ENCODE measurements at regions not wholly inside any gene's neighbourhood (a gene's known extent, or its start where the extent isn't known, plus 50 kb on each side); places are given as distances from the start of the nearest gene placed in this dataset.
"Not testable (repeated sequence)": the region's sequence is repeated elsewhere in the genome, so short reads cannot be mapped to it uniquely, and the experiment has no call there.

DNA sequence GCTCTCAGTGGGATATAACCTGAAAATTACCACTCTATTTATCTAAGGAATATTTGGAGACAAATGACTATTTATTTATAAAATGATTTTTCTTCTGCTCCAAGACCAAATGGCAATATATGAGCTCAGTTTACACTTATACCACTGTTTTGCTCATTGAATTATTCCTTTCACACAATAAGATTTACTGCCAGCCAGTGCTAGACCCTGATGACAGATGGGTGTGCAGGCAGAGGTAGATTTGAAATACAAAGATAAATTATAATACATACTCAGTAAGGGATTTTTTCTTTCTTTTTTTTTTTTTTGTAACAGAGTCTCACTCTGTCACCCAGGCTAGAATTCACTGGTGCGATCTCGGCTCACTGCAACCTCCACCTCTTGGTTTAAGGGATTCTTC, 980.3 kb downstream of the EPHA3 start:
- no peak for DNase-seq

DNA sequence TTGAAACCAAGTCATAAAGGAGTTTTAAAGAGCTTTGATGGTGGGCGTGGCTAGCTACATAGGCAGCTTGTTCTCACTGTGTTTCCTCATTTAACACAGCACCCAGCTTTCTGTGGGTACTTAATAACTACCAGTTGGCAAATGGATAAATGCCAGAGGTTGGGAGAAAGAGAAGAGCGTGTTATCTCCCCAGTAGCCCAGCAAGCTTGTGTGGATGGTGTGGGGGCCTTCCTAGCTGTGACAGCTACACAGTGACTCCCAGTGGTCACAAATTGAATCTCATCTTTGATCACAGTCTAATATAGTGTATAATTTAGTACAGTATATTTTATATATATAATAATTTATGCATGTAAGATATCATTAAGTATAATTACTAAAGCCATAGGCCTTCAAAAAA, 984.1 kb downstream of the EPHA3 start:
- DNase-seq, result no peak

DNA sequence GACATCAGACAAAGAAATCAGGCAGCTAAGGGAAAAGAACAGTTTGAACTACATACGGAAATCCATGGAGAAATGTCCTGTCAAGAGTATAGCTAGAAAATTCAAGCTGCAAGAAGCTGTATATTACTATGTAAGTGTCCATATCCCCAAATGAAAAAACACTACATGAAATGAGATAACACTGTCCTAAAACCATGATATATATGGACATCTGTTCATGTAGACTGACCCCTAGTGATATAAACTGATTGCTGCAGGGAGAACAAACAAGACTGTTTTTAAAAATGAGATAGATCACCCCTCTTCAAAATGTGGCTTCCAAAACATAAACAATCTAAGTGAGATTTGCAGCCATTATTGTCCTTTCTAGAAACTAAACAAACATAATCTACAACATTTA, 985.6 kb downstream of the EPHA3 start:
- DNase-seq, result no peak

DNA sequence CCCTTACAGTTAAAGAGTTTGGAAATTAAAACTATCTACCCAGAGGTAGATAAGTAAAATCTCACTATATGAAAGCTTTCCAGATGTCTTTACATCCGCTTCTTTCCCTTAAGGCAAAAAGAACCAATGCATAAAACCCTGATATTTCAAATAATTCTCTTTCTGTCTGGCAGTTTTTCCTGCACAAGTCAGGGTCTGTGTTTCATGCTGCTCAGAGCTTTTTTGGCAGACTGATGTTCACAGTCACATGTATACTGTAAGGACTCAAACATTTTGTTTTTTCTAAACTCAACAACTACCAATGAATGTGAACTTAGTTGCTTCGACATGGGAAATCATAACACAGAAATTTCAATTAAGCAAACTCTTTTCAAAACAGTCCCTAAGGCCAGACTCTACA, 988.4 kb downstream of the EPHA3 start:
- DNase-seq, result no peak

DNA sequence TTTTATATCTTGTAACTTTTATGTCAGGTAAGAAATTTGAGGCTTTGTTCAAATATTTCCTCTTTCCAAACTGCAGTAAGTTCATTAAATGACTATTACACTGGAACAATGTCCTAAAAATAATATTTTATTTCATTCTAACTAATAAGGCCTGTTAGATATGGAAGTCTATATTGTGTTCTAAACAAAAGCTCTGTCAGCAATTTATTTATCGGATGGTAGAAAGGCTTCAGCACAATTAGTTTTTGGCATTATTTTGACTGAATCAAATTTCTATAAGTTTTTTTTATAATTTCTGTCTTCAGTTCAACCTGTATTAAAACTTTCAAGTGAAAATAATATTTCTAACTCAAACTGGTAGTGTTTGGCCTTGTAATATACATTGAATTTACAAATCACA, 992.1 kb downstream of the EPHA3 start:
- no peak for DNase-seq

DNA sequence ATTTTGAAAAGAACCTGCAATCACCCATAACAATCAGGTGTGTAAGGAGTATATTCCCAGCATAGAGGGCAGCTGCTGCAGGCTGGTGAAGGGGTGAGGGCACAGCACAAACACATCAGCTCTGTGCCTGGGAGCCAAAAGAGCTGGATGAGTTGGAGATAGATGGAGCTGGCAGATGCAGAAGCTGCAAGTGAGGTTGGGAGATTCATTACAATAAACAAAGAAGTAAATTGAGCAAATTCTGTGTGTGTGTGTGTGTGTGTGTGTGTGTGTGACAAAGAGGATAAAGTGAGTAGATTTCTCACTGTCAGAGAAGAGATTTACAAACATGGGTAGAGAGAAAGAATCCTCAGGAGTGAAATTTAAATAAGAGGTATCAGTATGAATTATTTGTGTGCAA, 994.7 kb downstream of the EPHA3 start:
- no peak for DNase-seq

DNA sequence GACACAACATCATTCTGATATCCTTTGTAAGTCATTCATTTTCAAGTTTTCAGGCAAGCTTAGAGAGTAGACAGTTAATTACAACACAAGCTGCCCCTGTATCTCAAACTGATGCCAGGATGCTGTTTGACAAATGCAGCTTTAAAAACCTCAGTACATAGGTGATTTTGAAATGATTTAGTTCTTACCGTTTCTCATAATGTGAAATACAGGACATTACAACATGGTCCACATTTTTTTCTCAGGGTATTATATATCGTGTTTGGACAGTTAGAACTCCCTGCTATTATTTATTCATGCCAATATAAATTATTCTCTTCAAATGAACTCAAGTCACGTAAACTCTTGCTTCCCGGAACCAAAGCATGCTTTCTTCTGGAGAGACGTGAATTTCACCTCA, 1013.9 kb downstream of the EPHA3 start:
- DNase-seq, result no peak

DNA sequence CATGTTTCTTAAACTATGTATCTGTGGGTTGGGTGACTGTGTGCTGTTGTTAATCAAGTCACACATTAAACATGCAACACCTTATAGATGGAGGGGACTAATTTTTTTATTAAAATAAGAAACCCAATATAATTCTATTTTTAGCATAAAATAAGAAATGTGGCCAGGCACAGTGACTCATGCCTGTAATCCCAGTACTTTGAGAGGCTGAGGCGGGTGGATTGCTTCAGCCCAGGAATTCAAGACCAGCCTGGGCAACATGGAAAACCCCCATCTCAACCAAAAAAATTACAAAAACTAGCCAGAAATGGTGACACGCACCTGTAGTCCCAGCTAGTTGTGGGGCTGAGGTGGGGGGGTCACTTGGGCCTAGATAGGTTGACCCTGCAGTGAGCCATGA, 1021.0 kb downstream of the EPHA3 start:
- DNase-seq, result no peak

DNA sequence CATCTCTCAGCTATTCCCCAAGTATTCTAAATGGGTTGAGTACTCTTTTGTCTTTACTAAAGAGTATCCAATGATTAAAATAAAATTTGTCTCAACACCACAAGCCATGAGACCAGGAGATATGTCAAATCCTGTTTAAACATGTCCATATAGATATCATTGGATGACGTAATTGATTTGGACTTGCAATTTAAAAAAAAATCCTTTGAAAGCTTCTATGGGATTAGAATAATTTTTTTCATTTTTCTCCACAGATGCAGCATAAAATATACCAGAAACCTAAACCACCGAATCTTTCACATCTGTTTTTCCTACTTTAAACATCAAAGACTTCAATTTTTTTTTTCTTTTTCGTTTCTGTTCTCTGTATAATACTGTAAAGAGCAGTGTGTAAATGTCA, 1022.3 kb downstream of the EPHA3 start:
- no peak for DNase-seq

DNA sequence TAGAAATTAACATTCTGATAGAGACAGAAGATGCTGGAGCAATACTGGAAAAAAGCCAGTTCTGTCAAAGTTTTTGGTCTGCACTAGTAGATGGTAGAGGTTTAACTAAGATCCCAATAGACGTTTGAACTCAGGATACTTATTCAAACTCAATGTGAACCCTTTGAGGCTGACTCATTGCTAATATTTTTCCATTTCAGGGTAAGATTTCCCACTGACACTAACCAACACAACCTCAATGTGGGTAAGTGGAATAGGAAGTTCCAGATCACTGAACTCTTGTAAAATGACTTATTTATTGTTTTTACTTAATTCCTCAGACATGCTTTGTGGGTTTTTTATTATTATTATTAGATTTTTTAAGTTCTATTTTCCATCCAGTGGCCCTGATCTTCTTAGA, 1024.8 kb downstream of the EPHA3 start:
- no peak for DNase-seq

DNA sequence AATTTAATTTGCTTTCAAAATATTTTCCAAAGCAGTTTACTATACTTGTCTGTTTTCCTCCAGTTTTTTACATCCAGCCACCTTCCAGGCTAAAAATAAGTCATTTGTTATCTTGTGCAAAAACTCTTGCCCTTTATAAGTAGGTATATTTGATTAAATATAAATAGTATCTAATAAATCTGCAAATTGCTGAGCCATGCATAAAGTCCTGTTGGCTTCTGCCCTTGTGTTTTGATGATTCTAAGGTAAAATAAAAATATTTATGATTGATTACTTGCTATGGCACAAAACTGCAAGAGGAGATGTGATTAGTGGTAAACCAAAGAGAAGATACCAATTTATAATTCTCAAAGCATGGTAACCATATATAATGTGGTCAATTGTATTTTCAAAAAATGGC, 1026.7 kb downstream of the EPHA3 start:
- no peak for DNase-seq

DNA sequence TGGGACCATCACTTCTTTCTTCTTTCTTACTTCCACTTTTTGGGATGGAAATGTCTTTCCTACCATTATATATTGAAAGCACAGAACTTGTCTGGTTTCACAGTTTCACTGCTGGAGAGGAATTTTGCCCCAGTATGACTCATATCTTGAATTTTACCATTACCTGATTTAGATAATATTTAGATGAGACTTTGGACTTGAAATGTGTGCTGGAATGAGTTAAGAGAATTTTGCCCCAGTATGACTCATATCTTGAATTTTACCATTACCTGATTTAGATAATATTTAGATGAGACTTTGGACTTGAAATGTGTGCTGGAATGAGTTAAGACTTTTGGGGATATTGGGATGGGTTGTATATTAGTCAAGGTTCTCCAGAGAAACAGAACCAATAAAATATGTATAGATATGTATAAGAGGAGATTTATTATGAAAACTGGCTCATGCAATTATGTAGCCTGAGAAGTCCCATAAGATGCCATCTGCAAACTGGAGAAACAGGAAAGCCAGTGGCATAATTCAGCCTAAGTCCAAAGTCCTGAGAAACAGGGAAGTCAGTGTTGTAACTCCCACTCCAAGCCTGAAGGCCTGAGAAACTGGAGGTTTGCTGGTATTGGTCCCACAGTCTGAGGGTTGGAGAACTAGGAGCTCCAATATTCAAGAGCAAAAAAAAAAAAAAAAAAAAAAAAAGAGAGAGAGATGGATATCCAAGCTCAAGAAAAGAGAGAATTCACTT, 1029.2 kb downstream of the EPHA3 start:
- no peak for DNase-seq

DNA sequence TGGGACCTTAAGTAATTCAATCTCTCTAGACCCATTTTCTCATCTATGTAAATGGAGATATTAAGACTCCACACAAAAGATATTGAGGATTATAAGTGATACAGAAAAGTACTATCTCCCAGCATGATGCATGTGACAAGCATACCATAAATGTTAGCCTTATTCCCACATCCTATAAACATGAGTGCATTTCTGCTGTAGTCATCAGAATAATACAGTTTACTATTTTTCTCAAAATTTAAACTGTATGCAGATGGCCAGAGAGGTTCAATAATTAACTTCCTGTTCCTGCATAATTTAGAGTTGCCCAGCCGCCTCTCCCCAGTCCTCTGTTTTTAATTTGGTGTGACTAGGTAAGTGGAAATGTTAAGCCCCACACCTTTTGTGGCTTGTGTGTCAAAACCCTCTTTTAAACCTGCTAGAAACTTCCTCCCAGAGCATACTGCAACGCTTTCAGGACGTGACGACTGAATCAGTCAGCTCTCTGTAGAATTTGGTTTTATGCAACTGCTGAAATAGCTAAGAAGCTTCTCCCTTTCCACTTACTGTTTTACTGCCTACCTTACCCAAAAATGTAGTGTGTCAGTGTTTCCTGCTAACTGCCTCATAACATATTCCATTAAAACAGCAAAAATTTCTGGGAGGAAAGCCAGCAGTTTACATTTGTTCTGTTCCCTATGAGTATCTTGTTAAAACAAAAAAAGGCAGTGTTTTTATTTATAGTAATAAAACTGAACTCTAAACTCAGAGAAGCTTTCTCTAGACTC, 1037.9 kb downstream of the EPHA3 start:
- DNase-seq, result no peak

DNA sequence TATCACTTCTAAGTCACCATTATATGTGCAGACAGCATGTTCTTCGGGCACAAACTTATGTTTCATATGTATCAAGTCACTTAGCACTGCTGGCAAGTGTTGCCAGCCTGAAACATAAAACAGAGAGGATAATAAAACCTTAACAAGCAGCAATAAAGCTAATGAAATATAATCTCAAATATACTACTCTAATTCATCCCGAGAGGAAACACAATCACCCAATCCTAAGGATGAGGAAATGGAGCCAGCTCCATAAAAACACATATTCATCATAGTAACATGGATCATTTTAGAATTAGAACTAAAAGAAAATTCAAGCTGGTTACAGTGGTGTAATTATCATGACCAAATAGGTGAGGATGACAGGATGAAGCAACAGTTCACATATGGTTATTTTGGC, 1072.7 kb downstream of the EPHA3 start:
- no peak for DNase-seq

DNA sequence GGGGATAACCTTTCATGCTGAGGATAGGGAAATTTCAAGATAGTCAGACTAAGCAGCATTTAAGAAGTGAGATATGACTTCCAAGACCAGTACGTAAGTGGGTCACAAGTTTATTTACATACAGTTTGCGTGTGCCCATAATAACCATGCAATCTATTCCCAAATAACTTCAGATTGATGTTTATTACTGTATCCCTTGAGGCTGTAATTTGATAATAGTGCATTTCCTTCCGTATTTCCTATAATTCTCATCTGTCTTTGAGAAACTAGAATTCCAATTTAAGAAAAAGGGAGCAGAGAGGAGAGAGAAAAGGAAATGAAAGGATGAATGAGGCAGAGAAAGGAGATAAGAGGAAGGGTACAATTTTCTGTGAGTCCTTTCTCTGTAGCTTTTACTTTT, 1073.1 kb downstream of the EPHA3 start:
- no peak for DNase-seq

DNA sequence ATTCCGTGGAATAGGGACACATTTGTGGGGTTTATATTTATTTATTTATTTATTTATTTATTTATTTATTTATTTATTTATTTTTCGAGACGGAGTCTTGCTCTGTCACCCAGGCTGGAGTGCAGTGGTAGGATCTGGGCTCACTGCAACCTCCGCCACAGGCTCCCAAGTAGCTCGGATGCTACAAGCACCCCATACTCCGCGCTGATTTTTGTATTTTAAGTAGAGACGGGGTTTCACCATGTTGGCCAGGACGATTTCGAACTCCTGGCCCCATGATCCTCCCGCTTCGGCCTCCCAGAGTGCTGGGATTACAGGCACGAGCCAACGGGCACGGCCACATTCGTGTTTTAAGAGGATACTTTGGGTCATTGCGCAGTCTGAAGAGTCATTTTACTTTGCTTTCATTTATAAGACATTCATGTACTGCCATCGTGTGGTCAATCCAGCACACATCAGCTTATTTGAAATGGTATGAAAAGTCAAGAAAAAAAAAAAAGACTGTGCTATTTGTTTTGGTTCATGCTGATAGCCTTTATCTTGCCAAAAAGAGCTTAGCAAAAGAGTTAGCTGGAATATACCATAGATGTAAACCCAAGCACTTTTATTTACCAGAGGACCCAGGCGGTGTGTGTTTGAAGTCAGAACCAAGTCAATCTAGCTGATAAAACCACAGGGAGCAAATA, 1075.0 kb downstream of the EPHA3 start:
- DNase-seq, result peak; percentile 4

DNA sequence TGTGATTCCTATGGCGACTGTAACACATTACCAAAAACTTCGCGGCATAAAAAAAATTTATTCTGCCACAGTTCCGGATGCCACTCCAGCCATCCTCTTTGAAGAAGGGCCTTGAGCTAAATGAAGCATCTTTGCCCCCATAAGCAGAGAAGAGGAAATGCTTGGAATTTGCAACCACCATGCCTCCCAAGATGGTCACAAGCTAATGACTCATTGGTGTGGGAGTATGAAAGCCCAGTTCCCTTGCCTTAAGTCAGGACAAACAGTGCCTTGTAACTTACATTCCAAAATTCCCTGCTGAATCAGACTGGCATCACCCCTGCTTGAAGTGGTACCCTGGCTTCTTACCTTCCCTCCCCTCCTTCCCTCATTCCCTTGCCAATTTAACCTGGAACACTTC, 1077.4 kb downstream of the EPHA3 start:
- DNase-seq, result no peak

DNA sequence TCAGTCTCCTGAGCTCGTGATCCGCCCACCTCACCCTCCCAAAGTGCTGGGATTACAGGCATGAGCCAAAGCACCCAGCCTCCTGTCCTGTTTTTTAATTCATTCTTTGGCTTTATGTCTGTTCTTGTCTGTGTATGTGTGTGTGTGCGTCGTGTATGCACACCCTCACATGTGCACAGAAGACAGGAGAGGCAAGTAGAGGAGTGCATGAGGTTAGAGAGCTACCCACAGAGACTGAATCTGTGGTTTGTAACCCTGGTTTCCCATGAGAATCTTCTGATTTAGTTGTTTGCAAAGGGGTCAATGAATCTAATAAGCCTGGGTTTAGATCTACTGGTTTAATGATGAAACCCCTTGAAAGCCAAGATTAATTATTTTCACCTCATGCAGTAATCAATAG, 1090.0 kb downstream of the EPHA3 start:
- not testable (repeated sequence) for DNase-seq

DNA sequence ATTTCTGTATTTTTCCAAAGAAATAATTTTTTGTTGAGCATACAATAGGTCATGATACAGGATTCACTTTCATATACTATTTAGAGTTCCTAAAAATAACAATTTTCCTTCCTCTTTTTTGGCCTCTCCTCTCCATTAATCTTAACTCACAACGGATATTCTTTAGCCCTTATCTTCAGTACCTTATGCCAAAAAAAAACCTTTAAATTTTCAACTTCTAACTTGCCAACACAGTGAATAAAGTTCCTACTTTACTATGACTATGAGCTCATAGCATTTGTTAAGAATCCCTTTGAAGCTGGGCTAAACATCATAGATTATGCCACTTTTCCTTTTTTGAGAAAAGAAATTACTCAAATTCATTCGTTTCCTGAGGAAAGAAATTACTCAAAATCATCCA, 1095.5 kb downstream of the EPHA3 start:
- DNase-seq, result not testable (repeated sequence)

DNA sequence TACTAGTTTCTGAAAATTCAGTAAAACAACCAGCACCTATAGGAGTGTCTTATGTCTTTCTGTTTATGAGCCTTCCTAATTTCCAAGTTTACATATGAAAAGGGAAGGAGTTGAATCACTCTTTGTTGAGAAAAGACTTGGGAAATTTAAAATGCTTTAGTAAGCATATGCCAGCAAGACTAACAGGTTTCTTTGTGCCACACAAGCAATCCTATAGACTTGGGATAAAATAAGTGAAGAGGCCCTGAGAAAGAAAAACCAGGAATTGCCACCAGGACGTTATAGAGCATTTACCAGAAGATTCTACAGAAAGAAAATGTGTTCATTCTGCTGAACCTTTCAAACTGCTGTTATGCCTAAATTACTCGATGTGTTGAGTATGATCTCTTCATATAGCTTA, 1099.1 kb downstream of the EPHA3 start:
- not testable (repeated sequence) for DNase-seq

DNA sequence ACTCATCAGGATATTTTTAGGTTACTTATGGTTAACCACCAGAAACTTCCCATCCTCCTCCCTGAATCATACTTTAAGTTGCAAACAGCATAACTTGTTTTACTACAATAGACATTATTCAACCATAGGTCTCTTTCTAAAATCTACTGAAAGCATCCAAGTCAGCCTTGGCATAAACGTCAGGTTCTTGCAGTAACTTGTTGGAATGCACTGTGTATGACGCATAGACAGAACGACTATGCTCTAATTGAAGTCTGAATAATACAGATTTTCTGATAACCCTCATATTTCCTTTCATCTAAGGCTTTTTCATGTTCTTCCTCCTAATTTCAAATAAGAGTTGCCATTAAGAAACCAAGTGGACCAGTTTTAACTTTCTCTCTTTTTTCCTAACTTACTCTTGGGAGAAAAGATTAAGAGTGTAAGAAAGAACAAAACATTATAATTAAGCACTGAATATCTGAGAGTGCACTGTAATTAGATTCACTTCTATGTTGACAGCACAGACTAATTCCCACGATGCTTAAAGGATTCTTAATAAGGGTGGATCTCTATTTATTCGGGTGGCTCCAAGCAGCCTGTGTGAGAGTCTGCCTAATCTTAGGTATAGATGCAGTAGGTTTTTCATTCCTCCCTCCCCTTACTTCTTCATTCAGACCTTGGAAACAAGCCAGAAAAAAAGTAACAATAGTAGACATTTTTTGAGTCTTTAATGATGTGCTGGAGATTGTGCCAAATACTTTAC, 1100.1 kb downstream of the EPHA3 start:
- not testable (repeated sequence) for DNase-seq

DNA sequence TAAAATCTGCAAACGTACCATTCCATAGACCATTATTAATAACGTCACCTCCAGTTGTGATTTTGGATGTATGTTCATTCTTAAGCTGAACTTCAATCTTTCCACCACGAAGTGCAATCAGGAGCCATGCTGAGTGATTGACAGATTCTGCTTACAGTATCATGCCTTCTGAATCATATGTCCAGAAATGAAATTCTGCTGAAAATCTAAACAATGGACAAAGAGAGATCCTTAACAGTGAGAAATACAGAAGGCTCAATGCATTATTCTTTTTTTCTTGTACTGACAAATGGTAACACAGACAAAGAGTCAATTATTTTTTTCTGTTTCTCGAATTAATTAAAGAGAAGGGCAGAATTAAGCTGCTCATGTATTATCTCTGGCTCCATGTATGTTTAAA, 1114.5 kb downstream of the EPHA3 start:
- DNase-seq, result no peak

DNA sequence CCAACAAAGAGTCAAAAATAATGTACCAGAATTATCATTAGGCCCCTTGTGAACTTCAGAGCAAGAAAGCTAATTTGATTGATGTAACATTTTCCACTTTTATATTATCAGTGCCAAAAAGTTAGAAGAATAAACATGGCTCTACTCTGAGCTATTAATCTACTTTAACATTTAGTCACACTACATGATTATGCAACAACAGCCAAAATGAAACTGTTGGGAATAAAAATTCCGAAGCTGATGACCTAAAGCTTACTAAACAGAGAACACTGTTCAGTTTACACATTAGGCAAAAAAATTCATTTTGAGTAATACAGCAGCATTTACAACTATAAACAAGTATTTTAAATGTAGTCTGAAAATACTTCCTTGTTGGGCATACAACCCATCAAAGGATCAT, 1134.1 kb downstream of the EPHA3 start:
- no peak for DNase-seq
